ENCODE measurements at regions not wholly inside any gene's neighbourhood (a gene's known extent, or its start where the extent isn't known, plus 50 kb on each side); places are given as distances from the start of the nearest gene placed in this dataset.

DNA sequence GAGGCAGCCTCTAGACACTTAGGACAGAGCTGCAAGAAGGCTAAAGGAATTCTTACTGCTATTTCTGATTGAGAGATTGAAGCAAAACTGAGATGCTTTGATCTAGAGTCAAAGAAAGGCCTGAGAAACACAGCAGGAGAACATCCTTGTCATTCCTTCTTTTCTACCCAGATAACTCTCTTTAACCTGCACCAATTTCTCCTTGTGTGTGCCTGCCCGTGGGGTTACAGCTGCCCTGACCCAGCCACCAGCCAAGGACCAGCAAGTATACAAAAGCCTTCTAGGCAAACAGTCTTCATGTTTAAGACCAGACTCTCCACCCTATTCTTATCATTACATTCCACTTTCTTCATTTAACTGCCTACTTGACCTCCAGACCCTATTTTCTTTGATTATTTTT is 81.7 kb upstream of the PRB2 start:
- Histone ChIP-seq H3K27me3 (ENCODE audit: insufficient read depth, low read length) (no peaks in the 10 kb centered on the region), H3K9ac (ENCODE audit: extremely low read depth, insufficient read length, low read length) (no peak overlapping the region), H4K20me1 (ENCODE audit: control insufficient read depth, insufficient read depth, insufficient read length) (no peaks in the 10 kb centered on the region), H3K18ac (ENCODE audit: insufficient read length, low read depth, low read length) (no peak overlapping the region), H3K4me1 (ENCODE audit: insufficient read depth, low read length) (no peaks in the 10 kb centered on the region), H2BK5ac (ENCODE audit: insufficient read length, low read length) (no peak overlapping the region), H3K23ac (ENCODE audit: insufficient read length, low read depth, low read length) (no peak overlapping the region), H3T11ph (ENCODE audit: low read length) (no peak overlapping the region), H2AFZ (ENCODE audit: low read length) (no peak overlapping the region), H3K4me2 (ENCODE audit: insufficient read depth, insufficient read length, low read length) (no peak overlapping the region), H3K27ac (ENCODE audit: insufficient read length, low read depth, low read length) (no peak overlapping the region), H2BK20ac (ENCODE audit: low read depth, low read length, poor library complexity, severe bottlenecking) (no peak overlapping the region), H4K5ac (ENCODE audit: insufficient read length, low read depth, low read length) (no peak overlapping the region), H2BK120ac (ENCODE audit: low read depth, low read length, poor library complexity, severe bottlenecking) (no peak overlapping the region), H4K8ac (replicated peaks; ENCODE audit: insufficient read length, low read depth, low read length) (no peak overlapping the region), H3K9me3 (ENCODE audit: control insufficient read depth, low read depth, low read length) (no peaks in the 10 kb centered on the region), H3K23me2 (ENCODE audit: insufficient read length, low read depth, low read length, poor library complexity, severe bottlenecking) (no peaks in the 10 kb centered on the region), H3K14ac (ENCODE audit: insufficient read depth, low read length) (no peak overlapping the region), H3K79me2 (ENCODE audit: insufficient read depth, low read length) (no peaks in the 10 kb centered on the region), H2AK5ac (ENCODE audit: insufficient read length, low read length) (no peak overlapping the region), H3K79me1 (ENCODE audit: insufficient read depth, low read depth, low read length, poor library complexity, severe bottlenecking) (no peaks in the 10 kb centered on the region), H2BK15ac (ENCODE audit: low read depth, low read length) (no peak overlapping the region), H4K91ac (ENCODE audit: insufficient read length, low read depth, low read length) (no peak overlapping the region), H3K4ac (ENCODE audit: low read depth, low read length) (no peak overlapping the region), H3K56ac (ENCODE audit: insufficient read length, low read depth, low read length) (no peak overlapping the region), H2BK12ac (ENCODE audit: insufficient read length, low read depth, low read length) (no peak overlapping the region)
- peaks cover 10 to 13% of the 10 kb centered on the region in 2 experiments; a peak in 3 of 5 replicates for H3K9me3 Mint-ChIP-seq
- peaks cover 0 to 7% of the 10 kb centered on the region in 2 experiments; a peak in 2 of 4 replicates for H3K4me1 Mint-ChIP-seq
- whole genome bisulfite sequencing (ENCODE audit: extremely low coverage, insufficient read length, low lambda C conversion rate), result no CpG with 5 or more reads among the region's 1 CpG
- H3K27me3 Mint-ChIP-seq (ENCODE audit: low read depth), result no peaks in the 10 kb centered on the region; the same call in 1 of the 2 replicates
- TF ChIP-seq, protein P1, sequence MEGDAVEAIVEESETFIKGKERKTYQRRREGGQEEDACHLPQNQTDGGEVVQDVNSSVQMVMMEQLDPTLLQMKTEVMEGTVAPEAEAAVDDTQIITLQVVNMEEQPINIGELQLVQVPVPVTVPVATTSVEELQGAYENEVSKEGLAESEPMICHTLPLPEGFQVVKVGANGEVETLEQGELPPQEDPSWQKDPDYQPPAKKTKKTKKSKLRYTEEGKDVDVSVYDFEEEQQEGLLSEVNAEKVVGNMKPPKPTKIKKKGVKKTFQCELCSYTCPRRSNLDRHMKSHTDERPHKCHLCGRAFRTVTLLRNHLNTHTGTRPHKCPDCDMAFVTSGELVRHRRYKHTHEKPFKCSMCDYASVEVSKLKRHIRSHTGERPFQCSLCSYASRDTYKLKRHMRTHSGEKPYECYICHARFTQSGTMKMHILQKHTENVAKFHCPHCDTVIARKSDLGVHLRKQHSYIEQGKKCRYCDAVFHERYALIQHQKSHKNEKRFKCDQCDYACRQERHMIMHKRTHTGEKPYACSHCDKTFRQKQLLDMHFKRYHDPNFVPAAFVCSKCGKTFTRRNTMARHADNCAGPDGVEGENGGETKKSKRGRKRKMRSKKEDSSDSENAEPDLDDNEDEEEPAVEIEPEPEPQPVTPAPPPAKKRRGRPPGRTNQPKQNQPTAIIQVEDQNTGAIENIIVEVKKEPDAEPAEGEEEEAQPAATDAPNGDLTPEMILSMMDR (conservative IDR thresholded peaks at IDR 0.05), result no peak
- no peak overlapping the region for H3K4me3 Mint-ChIP-seq
- peaks cover 0 to 9% (median 5%) of the 10 kb centered on the region in 3 experiments; a peak in 3 of 7 replicates for H3K36me3 Mint-ChIP-seq (ENCODE audit: insufficient read depth in 1 of 3, low read depth in 3 of 3)
- H3K27ac Mint-ChIP-seq, result no peak overlapping the region
- DNase-seq, result no peak
